Ecto neural progenitor cell (in vitro differentiated cells): ENCODE measurements at regions not wholly inside any gene's neighbourhood (a gene's known extent, or its start where the extent isn't known, plus 50 kb on each side); places are given as distances from the start of the nearest gene placed in this dataset.
"Not testable (repeated sequence)": the region's sequence is repeated elsewhere in the genome, so short reads cannot be mapped to it uniquely, and the experiment has no call there.

Source experiments
- DNase-seq: peaks from one replicate; pipeline ENCODE4 v3.0.0-alpha.2; 2018; ENCODE audit warnings: low spot score

DNA sequence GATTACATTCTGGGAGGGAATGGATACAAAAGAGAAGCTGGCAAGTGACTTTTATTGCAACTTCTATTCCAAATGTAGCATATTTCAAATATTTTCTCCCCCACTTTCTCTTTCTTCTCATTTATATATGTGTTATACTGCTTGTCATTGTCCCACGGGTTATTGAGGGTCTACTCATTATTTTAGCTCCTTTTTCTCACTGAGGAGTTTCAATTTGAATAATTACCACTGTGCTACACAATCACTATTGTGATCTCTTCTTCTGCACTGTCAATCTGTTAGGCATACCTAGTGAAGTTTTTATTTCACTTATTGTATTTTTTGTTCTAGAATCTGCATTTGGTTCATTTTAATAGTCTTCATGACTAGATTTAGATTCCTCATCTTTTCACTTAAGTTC, 339.7 kb downstream of the PTPRC start:
- DNase-seq, result no peak

DNA sequence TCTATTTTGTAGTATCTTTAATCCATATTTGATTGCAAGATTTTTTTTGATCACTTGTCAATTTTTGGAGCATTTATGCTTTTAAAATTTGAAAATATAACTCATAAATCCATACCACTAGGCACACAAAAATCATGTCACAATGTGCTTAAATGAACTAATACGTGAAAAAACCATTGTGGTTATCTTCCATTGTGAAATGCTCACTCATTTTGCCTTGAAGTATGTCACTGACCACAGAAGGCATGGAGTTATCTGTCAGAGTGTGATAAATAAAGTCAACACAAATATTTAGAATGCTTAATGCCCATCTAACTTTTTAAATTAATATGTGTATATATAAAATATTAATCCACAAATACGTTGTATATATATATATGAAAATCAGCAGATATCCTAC, 347.2 kb downstream of the PTPRC start:
- DNase-seq, result no peak

DNA sequence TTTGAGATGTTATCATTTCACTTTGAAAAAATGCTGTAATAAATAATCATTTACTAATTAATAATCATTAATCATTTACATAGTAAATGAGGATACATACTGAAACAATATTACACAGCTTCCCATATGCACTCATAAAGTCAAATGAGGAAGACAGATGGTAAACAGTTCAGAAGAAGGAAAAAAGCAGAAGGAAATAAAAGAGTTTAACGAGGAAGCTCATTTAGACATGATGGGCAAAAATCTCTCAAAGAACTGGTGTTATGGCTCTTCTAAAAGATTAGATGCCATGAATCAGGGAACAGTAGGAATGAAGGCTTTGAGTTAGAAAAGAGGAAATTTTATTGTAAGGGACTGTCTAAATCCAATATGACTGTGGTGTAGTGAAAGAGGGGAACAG, 347.6 kb downstream of the PTPRC start:
- no peak for DNase-seq

DNA sequence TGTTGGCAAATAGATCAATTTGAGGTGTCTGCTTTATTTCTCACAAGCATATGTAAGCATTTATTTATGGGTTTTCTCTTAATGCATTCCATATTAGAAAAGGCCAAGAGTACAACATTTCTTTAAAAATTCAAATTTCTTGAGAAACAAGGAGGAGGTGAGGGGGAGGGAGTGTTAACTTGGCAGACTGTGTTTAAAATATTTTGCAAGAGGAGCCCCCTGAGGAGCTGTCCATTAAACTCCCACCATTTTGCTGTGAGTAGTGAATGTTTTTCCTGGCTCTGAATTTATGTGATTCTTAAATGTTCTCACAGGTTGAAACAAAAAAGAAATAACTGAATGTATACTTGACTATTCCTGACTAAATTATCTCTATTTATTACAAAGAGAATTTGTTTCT, 363.8 kb downstream of the PTPRC start:
- no peak for DNase-seq

DNA sequence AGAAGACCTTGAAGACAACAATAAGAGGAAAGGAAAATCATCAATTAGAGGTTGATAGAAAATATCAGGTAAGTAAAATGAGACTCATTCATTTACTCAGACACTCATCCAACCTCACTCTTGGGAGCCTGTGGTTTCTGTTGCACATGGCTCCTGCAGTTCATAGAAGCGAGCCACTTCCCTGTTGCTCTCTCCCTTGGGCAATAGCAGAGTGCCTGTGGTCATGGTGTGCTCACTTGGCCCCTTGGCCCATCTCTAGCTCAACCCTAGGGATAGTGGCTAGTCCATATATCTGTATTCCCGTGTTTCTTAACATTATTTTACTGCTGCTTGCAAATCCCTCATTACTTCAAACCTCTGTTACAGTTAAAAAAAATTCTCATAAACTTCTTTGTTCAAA, 368.6 kb downstream of the PTPRC start:
- DNase-seq, result no peak

DNA sequence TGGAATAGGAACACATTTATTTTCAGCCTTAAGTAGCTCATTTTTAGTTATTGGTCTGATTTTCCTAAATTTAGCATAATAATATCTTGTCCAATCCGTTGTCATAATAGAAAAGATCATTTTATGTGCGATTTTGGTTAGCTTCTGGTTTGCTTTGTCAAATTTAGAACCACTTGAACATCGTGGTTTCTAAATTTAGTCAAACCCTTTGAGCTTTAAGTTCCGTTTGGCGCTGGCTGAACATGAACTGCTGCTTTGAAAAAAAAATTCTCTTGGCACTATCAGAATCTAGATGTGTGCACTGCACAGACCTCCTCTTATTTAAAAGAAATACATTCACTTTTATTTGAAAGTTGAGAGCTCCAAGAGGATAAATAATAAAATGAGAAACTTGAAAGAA, 370.6 kb downstream of the PTPRC start:
- DNase-seq, result no peak

DNA sequence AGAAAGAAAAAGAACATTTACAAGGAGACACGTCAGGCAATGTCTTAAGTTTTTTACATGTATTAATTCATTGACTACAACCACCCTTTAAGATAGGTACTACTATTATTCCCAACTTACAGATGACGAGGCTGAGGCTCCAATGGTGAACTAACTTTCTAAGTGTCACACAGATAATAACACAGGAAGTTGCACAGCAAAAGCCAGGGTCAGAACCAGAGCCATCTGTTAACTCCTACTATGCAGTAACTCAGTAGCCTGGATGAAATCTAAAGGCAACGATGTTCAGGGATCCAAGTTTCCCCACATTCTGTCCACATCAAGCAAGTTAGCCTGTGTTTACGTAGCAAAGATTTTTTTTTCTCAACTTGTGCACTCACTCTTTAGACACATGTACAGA, 371.7 kb downstream of the PTPRC start:
- DNase-seq, result no peak

DNA sequence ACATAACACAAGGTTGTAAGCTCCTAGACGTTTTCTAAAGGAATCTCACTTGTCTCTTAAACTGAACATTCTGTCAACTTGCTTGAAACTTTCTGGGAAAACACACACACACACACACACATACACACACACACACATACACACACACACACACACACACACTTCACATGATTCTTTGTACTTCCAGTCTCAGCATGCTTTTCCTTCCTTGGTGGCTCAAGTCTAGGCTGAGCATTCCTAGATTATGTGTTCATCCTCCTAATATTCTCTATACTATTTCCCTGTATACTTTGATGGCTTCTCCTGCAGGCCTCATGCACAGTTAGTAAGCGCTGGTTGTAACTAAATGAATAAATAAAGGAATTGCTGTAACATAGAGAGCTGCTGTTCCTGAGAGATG, 372.1 kb downstream of the PTPRC start:
- DNase-seq, result no peak

DNA sequence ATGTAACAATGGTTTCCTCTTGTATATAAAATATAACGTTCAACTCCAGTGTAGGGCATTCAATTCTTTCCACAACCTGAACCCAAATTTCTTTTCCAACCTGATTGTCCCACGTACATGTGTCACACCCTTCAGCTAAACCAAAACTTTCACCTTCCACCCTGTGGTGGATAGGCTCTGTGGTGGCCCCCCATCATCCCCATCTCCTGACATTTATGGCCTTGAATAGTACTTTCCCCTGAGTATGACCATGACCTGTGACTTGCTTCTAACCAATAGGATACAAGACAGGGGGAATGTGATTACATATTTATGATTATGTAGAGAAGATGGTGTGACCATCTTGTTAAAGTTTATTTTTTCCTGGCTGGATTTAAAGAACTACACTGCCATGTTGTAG, 377.0 kb downstream of the PTPRC start:
- DNase-seq, result no peak

DNA sequence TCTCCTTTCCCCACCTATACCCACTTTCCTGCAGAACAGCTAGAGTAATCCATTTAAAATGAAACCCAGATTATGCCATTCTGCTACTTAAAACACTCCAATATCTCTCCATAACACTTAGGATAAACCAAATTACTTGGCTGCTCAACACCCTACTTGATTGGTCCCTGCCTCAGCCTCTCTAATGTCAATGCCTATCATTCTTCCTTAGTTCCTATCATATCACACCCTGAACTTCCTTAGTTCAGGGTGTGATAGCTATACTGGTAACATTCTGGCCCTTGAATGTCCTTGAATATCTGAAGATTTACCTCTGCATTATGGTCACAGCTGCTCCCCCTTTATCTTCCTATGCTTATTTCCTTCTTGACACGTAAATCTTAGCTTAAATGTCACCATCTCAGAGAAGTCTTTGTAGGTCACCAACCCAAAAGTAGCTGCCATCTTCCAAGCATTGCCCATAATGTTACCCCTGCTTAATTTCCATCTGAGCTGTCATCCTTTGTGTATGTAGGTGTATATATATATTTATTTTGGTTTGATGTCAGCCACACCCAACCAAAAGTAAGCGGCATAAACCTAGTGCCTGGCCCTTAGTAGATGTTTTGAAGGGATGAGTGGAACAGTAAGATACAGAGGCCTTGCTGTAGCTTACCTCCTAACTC, 379.8 kb downstream of the PTPRC start:
- no peak for DNase-seq

DNA sequence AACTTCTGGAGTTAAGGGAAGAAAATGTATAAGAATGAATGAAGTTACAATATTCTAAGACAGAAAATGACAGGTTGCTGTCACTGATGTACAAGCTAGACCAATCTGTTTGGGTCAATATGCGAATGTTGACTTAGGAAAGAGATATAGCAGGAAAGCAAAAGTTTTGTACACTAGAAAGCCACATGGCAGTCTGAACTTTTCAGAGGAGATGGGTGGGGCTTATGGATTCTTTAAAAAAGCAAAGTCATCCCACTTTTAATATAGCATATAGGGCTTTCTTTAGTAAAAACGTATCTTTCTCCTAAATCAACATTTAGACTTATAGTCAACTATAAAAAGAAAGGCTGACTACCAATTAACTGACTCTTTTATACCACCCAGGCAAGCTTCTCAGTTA, 381.2 kb downstream of the PTPRC start:
- DNase-seq, result no peak

DNA sequence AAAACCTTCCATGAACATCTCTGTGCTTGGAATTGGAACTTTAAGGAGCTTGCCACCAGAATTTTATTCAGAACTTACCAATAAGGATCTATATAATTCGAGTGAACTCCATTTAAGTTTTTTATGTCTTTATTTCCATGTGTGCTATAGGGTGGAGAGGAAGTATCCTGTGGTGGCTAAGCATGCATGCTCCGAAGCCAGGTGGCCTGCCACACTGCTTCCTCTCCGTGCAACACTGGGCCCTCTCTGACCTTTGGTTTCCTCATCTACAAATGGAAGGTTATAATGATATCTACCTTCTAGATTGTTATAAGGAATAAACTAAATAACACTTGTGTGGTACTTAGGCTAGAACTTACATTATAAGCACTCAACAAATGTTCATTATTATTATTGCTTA, 382.1 kb downstream of the PTPRC start:
- no peak for DNase-seq

DNA sequence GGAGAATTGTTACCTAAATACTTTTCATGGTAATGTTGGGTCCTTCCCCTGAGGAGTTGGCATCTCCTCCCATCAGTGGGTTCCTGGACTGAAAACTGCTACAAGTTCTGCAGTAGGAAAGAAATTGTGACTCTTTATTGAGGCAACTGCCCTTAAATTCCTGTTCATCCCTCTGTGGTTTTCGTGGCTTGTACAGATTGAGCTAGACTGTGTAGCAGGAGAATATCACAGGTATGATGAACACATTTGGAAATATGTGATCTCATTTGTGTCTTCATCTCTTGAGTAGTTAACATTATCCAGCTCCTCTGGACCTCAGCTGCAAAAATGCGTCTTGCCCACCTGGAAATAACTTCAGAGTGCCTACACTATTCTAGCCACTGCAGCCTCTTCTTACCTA, 390.6 kb downstream of the PTPRC start:
- no peak for DNase-seq

DNA sequence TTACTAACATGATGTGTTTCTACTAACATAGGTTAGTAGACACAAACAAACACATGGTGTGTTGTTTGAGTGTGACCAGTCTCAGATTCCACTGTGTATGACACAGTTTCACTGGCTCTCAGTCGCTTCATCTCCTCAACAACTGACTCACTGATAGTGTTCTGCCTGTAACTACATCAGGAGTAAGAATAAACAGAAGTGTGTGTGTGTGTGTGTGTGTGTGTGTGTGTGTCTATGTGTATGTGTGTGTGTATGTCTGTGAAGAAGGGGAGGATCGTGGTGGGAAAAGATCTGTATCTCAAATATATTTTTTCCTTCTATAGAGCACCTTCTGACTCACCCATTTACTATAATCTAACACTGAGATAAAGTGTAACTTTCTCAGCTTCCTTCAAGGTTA, 391.0 kb downstream of the PTPRC start:
- no peak for DNase-seq

DNA sequence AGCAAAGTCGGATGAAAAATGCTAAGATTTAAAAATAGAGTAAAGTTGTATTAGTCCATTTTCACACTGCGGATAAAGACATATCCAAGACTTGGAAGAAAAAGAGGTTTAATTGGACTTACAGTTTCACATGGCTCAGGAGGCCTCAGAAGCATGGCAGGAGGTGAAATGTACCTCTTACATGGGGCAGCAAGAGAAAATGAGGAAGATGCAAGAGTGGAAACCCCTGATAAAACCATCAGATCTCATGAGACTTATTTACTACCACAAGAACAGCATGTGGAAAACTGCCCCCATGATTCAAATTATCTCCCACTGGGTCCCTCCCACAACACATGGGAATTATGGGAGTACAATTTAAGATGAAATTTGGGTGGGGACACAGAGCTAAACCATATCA, 391.7 kb downstream of the PTPRC start:
- DNase-seq, result not testable (repeated sequence)

DNA sequence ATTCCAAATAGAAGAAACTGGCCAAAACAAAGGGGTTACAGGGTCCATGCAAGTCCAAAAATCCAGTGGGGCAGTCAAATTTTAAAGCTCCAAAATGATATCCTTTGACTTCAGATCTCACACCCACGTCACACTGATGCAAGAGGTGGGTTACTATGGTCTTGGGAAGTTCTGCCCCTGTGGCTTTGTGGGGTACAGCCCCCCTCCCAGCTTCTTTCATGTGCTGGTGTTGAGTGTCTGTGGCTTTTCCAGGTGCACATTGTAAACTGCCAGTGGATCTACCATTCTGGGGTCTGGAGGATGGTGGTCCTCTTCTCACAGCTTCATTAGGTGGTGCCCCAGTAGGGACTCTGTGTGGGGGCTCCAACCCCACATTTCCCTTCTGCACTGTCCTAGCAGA, 392.3 kb downstream of the PTPRC start:
- not testable (repeated sequence) for DNase-seq

DNA sequence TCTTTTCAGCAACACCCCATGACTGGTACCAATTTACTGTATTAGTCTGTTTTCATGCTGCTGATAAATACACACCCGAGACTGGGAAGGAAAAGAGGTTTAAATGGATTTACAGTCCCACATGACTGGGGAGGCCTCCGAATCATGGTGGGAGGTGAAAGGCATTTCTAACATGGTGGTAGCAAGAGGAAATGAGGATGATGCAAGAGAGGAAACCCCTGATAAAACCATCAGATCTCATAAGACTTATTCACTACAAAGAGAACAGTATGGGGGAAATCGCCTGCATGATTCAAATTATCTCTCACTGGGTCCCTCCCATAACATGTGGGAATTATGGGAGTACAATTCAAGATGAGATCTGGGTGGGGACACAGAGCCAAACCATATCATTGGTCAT, 393.6 kb downstream of the PTPRC start:
- not testable (repeated sequence) for DNase-seq

DNA sequence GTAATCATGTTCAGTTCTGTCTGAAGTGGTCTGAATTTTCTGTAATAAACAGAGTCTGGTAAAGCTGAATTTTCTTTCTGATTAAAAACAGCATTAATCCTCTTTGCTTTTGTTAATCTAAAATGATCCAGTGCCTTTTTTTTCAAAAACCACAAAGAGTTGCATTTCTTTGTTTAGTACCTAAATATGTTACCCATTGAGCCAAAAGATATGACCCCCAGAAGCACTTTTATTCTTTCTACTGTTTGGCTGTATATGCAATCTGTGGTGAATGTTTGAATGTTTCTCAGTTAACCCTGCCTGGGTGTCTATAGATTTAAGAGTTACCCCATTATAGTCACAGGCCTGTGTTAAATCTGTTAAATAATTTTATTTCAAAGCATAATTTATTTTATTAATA, 394.8 kb downstream of the PTPRC start:
- DNase-seq, result no peak

DNA sequence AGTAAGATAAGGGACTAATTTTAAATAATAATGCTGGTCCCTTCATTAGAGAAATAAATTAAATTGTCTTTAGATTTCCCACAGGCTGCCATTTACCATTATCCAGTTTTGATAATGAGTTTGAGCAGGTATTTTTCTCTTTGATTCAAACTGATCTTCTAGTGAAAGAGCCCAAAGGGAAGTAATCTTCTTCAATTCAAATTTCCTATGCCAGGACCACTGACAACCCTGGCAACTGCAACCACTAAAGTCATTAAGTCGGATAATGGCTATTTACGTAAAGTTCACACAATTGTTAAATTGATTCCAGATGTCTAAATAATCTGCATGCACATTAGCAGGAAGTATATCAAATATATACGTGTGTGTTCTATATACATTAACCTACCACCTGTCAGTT, 399.3 kb downstream of the PTPRC start:
- no peak for DNase-seq

DNA sequence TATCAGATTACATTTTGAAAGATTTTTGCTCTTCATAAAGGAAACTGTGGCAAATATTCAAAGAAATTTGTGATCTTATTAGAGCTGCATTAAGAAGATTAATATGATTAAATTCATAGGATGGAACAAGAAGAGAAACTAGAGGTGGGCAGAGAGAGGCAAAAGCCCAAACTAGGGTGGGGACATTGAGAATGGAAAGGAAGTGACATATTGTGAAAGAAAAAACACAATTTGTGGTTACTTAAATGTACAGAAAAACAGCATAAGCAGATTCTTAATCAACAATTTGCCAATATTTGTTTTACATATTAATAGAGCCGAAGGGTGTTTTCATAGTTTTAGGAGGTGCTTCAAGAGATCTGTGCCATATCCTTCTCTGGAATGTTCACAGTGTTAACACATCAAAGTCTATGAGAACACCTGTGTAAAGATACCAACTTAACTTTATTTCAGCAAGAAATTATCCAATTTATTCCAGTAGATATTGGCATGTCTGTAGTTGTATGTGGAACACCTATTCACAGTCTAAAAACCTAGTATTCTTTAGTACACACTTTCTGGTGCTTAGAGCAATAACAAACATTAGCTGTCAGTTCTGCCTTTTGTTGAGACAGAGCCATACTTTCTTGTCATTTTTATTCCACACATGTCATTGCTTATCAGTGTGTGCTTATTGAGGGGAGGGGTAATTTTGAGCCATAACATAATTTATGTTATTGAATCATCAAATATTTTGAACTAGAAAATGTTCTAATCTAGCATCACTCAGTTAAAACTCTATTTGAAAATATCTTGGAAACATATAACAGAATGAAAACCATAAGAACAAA, 401.5 kb downstream of the PTPRC start:
- no peak for DNase-seq

DNA sequence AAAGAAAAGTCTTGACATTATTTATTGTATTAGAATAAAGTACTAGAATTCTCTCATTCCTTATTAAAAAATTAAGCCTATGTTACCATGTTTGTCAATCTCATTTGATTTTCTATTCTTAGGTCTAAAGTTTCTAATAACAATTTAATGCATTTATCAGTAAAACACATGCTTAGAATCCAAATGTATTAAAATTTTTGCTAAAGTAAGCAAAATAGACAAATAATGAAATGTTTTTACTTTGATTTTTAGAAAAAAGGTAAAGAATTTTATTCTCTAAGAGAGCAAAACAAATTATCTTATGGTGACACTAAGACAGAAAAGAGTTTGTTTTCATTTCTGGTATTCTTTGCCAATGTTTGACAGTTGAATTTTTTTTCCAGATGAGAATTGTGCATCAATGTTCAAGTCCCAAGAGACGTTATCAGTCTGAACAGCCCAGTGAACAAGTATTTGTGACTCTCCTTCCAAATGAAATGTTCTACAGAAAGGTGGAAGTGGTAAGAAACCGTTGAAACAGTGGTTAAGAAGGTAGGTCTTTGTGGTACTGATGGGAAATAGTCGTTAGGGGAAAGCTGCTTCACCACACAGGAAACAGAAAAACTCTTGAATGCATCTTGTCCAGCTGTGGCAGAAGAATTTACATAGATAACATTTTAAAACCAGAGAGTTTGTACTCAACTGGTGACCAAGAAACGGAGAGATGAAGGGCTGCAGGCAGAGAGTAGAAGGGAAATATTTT, 402.5 kb downstream of the PTPRC start:
- no peak for DNase-seq

DNA sequence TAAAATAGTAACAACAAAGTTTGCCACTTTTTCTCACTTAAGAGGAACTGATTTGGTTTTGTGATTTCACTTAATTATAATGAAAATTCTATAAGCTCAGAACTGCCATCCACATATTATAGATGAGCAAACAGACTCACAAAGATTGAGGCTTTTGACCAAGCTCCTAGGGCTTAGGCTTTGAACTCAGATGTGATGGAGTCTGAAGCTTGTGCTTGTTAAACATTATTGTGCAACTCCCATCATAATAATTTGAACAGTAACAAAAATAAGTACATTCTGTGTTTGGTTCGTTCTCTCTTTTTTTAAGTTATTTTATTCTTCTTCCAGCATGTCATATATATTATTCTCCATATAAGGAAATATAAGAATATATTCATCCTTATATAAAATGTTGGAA, 403.4 kb downstream of the PTPRC start:
- DNase-seq, result no peak

DNA sequence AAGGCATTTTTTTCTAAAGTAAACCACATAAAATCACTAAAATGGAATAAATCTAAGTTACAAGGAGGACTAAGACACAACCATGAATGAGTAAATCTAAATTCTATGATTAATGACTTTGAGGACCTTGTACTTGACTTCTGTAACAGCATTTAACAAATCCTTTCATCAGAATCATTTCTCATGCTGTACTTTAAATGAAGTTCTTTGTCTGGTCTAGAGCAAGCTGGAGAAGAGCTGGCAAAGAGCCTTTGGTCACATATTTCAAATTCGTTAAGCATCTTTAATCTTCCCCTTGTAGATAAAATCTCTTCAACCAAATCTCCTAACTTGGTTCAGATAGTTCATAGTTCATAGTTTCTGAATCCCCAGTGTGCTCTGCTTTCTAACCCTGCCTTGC, 405.4 kb downstream of the PTPRC start:
- DNase-seq, result no peak
